Ishikawa (cell line): ENCODE measurements at regions not wholly inside any gene's neighbourhood (a gene's known extent, or its start where the extent isn't known, plus 50 kb on each side); places are given as distances from the start of the nearest gene placed in this dataset.

Experiments used
- CEBPB ChIP-seq: IDR thresholded peaks from 2 replicates; pipeline ENCODE4 v1.6.1; 2012
- CREB1 ChIP-seq: IDR thresholded peaks from 2 replicates; pipeline ENCODE4 v1.6.1; 2012; ENCODE audit warnings: low read depth
- EGR1 ChIP-seq: IDR thresholded peaks from 2 replicates; pipeline ENCODE4 v1.6.1; 2012
- EP300 ChIP-seq: IDR thresholded peaks from 2 replicates; pipeline ENCODE4 v1.6.1; 2012; ENCODE audit warnings: borderline replicate concordance
- FOXM1 ChIP-seq: IDR thresholded peaks from 2 replicates; pipeline ENCODE4 v1.6.1; 2012; ENCODE audit warnings: low read depth, borderline replicate concordance
- MAX ChIP-seq: IDR thresholded peaks from 2 replicates; pipeline ENCODE4 v1.6.1; 2012
- NFIC ChIP-seq: IDR thresholded peaks from 2 replicates; pipeline ENCODE4 v1.6.1; 2012
- RAD21 ChIP-seq: IDR thresholded peaks from 2 replicates; pipeline ENCODE4 v1.6.1; 2012; ENCODE audit warnings: low read depth
- REST ChIP-seq: IDR thresholded peaks from 2 replicates; pipeline ENCODE4 v1.6.1; 2012; ENCODE audit warnings: low read depth, mild to moderate bottlenecking
- TAF1 ChIP-seq: IDR thresholded peaks from 2 replicates; pipeline ENCODE4 v1.6.1; 2012; ENCODE audit warnings: low read depth, mild to moderate bottlenecking
- TCF12 ChIP-seq: IDR thresholded peaks from 2 replicates; pipeline ENCODE4 v1.6.1; 2012; ENCODE audit warnings: low read depth
- TEAD4 ChIP-seq: IDR thresholded peaks from 2 replicates; pipeline ENCODE4 v1.6.1; 2012
- USF1 ChIP-seq: IDR thresholded peaks from 2 replicates; pipeline ENCODE4 v1.6.1; 2012
- YY1 ChIP-seq: IDR thresholded peaks from 2 replicates; pipeline ENCODE4 v1.6.1; 2012; ENCODE audit warnings: low read depth
- ZBTB7A ChIP-seq: IDR thresholded peaks from 2 replicates; pipeline ENCODE4 v1.6.1; 2012; ENCODE audit warnings: low read depth

GRCh38 chr11:128067780-128068179 lies 519.6 kb downstream of the ETS1 start:
- TF ChIP-seq REST (no peak), YY1 (no peak), TAF1 (no peak), TEAD4 (no peak), MAX (no peak), EP300 (no peak), TCF12 (no peak), CEBPB (no peak)

- TF ChIP-seq TCF12 (no peak), EGR1 (no peak), TEAD4 (no peak), ZBTB7A (no peak), FOXM1 (no peak), NFIC (no peak), USF1 (no peak)
Observed at GRCh38 chr11:128066399-128066798, 521.0 kb downstream of the ETS1 start.

GRCh38 chr11:128061281-128061871 lies 526.0 kb downstream of the ETS1 start:
- TF ChIP-seq EP300 (peak; percentile 76; the same call in 1 of the 2 replicates), YY1 (no peak), CEBPB (no peak; the same call in none of the 2 replicates), TEAD4 (peak; percentile 65; the same call in 1 of the 2 replicates), EGR1 (no peak), MAX (no peak), CREB1 (no peak), USF1 (no peak), TAF1 (no peak), ZBTB7A (no peak), NFIC (peak; percentile 55), FOXM1 (peak; percentile 57), REST (no peak), TCF12 (peak; percentile 62; the same call in 1 of the 2 replicates), RAD21 (no peak)

- TF ChIP-seq CREB1 (no peak), YY1 (no peak), ZBTB7A (no peak), TEAD4 (no peak)
Observed at GRCh38 chr11:128058580-128059208, 528.7 kb downstream of the ETS1 start.

GRCh38 chr11:128057786-128058395 lies 529.5 kb downstream of the ETS1 start:
- TF ChIP-seq EGR1 (no peak), TEAD4 (no peak), REST (no peak), USF1 (no peak), MAX (no peak), YY1 (no peak), CREB1 (no peak), EP300 (no peak), FOXM1 (no peak), RAD21 (no peak), CEBPB (no peak), TCF12 (no peak)
